ENCODE measurements at regions not wholly inside any gene's neighbourhood (a gene's known extent, or its start where the extent isn't known, plus 50 kb on each side); places are given as distances from the start of the nearest gene placed in this dataset.
"Not testable (repeated sequence)": the region's sequence is repeated elsewhere in the genome, so short reads cannot be mapped to it uniquely, and the experiment has no call there.

DNA sequence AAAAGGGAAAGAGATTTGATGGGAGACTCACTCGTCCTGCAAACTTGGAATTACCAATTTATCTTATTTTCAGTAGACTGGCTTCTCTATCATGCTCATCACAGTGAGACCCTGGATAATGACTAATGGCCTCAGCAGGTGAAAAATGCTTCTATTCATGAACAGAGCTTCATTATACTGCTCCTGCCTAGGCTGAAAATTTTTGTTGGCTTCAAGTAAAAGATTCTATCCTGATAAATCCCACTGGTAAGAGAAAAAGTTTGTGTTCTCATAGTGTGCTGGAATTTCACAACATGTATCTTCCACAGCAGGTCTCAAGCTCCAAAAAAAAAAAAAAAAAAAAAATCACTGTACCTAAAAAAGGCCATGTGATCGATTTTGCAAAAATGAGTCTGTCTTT lies 329.3 kb upstream of the FZD8 start:
- H3K9me3 ChIP-seq: no peaks in the 10 kb centered on the region
- H3K27me3 ChIP-seq (replicated peaks in 1 of 2; ENCODE audit: control insufficient read depth in 2 of 2, extremely low read depth in 1 of 2, insufficient read depth in 2 of 2, low read length in 1 of 2): no peaks in the 10 kb centered on the region
- H3K4me3 ChIP-seq (ENCODE audit: control insufficient read depth in 1 of 2, extremely low read depth in 1 of 2, low read length in 1 of 2): no peak overlapping the region
- DNase-seq: no peak
- H3K27me3 Mint-ChIP-seq: no peaks in the 10 kb centered on the region
- no peak overlapping the region for H3K27ac ChIP-seq (ENCODE audit: low read length)
- H3K4me1 Mint-ChIP-seq: no peaks in the 10 kb centered on the region
- ATAC-seq (replicated peaks in 1 of 4): no peak
- no peaks in the 10 kb centered on the region for H3K36me3 Mint-ChIP-seq
- no CpG with 5 or more reads among the region's 2 CpGs for WGBS (ENCODE audit: insufficient coverage)
- ChIA-PET CTCF (interaction anchor here in 1 of 2 donors (0.6 kb wide), 1 partner anchor 674 kb away, joined by 4 read pairs; no protein-coding TSS in a partner anchor), POLR2A (interaction anchor here in 1 of 2 donors (0.5 kb wide), 1 partner anchor 30 kb away, joined by 5 read pairs; no protein-coding TSS in a partner anchor)
- no peak overlapping the region for H3K4me3 Mint-ChIP-seq
- H3K4me1 ChIP-seq (ENCODE audit: control insufficient read depth in 1 of 2, extremely low read depth in 1 of 2, insufficient read depth in 2 of 2, low read length in 2 of 2): no peaks in the 10 kb centered on the region
- peaks cover 10 to 21% (median 20%) of the 10 kb centered on the region in 3 donors for H3K9me3 Mint-ChIP-seq
- no peak overlapping the region for H3K27ac Mint-ChIP-seq
- no peaks in the 10 kb centered on the region for H3K36me3 ChIP-seq (ENCODE audit: control insufficient read depth in 2 of 2, extremely low read depth in 1 of 2, insufficient read depth in 1 of 2, low read length in 1 of 2)

DNA sequence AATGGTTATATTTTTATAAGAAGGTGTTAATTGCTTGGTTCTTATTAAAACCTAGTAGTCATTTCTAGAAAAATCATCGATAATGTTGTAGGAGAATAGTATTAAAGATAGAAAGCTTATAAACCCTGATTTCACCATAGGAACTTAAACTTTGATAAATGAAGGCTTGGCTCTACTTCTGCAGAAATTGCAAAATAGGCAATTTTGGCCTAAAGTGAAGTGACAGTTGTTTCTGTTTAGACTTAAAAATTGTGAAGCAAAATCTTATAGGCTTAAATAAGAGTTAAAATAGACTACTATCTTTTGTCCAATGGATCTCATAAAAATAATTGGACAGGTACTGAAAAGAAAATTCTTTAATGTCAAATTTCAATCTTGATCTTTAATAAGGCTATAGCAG lies 321.6 kb upstream of the FZD8 start:
- H3K27ac ChIP-seq (ENCODE audit: low read length): no peak overlapping the region
- no peak overlapping the region for H3K4me3 Mint-ChIP-seq
- ChIA-PET POLR2A (no interaction called here), CTCF (no interaction called here)
- ATAC-seq (replicated peaks in 1 of 4) (no peak), DNase-seq (no peak)
- H3K4me1 Mint-ChIP-seq: no peaks in the 10 kb centered on the region
- WGBS (ENCODE audit: insufficient coverage): no CpG with 5 or more reads among the region's 1 CpG
- H3K36me3 Mint-ChIP-seq: no peaks in the 10 kb centered on the region
- no peaks in the 10 kb centered on the region for H3K4me1 ChIP-seq (ENCODE audit: control insufficient read depth in 1 of 2, extremely low read depth in 1 of 2, insufficient read depth in 2 of 2, low read length in 2 of 2)
- H3K9me3 Mint-ChIP-seq: peaks cover 7 to 23% (median 17%) of the 10 kb centered on the region in 3 donors
- H3K27me3 ChIP-seq (replicated peaks in 1 of 2; ENCODE audit: control insufficient read depth in 2 of 2, extremely low read depth in 1 of 2, insufficient read depth in 2 of 2, low read length in 1 of 2): no peaks in the 10 kb centered on the region
- H3K27me3 Mint-ChIP-seq: peaks cover 0 to 2% of the 10 kb centered on the region in 2 donors
- no peak overlapping the region for H3K4me3 ChIP-seq (ENCODE audit: control insufficient read depth in 1 of 2, extremely low read depth in 1 of 2, low read length in 1 of 2)
- no peak overlapping the region for H3K27ac Mint-ChIP-seq
- no peaks in the 10 kb centered on the region for H3K36me3 ChIP-seq (ENCODE audit: control insufficient read depth in 2 of 2, extremely low read depth in 1 of 2, insufficient read depth in 1 of 2, low read length in 1 of 2)
- H3K9me3 ChIP-seq: no peaks in the 10 kb centered on the region

- H3K4me3 Mint-ChIP-seq: no peak overlapping the region
Measured at GRCh38 chr10:35961501-35961900, 319.4 kb upstream of the FZD8 start.

DNA sequence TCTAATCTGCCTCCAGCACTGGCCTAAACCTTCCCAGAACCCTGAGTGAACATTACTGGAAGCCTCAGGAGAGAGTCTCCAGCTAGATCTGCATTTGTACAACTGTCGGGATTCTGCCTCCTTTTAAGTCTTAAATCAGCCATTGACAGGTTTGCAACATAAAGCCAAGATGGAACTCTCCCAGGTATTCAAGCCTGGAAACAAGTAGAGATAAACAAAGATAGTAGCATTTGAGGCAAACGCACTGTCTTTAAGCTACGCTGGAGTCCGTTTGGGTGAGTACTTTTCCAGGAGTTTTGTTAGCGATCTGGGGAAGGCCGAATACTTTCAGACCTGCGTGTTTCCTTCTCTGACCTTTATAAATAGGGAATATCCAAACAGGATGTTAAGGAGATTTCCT lies 317.2 kb upstream of the FZD8 start:
- H3K27ac ChIP-seq (ENCODE audit: low read length): no peak overlapping the region
- ATAC-seq (replicated peaks in 1 of 4) (no peak), DNase-seq (no peak)
- H3K36me3 ChIP-seq (ENCODE audit: control insufficient read depth in 2 of 2, extremely low read depth in 1 of 2, insufficient read depth in 1 of 2, low read length in 1 of 2): no peaks in the 10 kb centered on the region
- ChIA-PET CTCF (no interaction called here), POLR2A (no interaction called here)
- no peaks in the 10 kb centered on the region for H3K4me1 Mint-ChIP-seq
- no peak overlapping the region for H3K4me3 ChIP-seq (ENCODE audit: control insufficient read depth in 1 of 2, extremely low read depth in 1 of 2, low read length in 1 of 2)
- H3K27ac Mint-ChIP-seq: no peak overlapping the region
- no peak overlapping the region for H3K4me3 Mint-ChIP-seq
- H3K27me3 Mint-ChIP-seq: peaks cover 0 to 2% of the 10 kb centered on the region in 2 donors
- H3K4me1 ChIP-seq (ENCODE audit: control insufficient read depth in 1 of 2, extremely low read depth in 1 of 2, insufficient read depth in 2 of 2, low read length in 2 of 2): no peaks in the 10 kb centered on the region
- peaks cover 2 to 8% (median 4%) of the 10 kb centered on the region in 3 donors for H3K9me3 Mint-ChIP-seq
- no peaks in the 10 kb centered on the region for H3K9me3 ChIP-seq
- H3K27me3 ChIP-seq (replicated peaks in 1 of 2; ENCODE audit: control insufficient read depth in 2 of 2, extremely low read depth in 1 of 2, insufficient read depth in 2 of 2, low read length in 1 of 2): no peaks in the 10 kb centered on the region
- no peaks in the 10 kb centered on the region for H3K36me3 Mint-ChIP-seq
- 92% methylated on average over 4 of the region's 7 CpGs for WGBS (ENCODE audit: insufficient coverage)

More at GRCh38 chr10:35961501-35961900, 319.4 kb upstream of the FZD8 start:
- Mint-ChIP-seq H3K27ac (no peak overlapping the region), H3K4me1 (no peaks in the 10 kb centered on the region), H3K36me3 (no peaks in the 10 kb centered on the region), H3K9me3 (peaks cover 7 to 20% (median 13%) of the 10 kb centered on the region in 3 donors), H3K27me3 (peaks cover 0 to 2% of the 10 kb centered on the region in 2 donors)
- ChIA-PET POLR2A (no interaction called here), CTCF (no interaction called here)
- no peaks in the 10 kb centered on the region for H3K9me3 ChIP-seq
- DNase-seq: no peak
- no peaks in the 10 kb centered on the region for H3K27me3 ChIP-seq (replicated peaks in 1 of 2; ENCODE audit: control insufficient read depth in 2 of 2, extremely low read depth in 1 of 2, insufficient read depth in 2 of 2, low read length in 1 of 2)
- H3K4me3 ChIP-seq (ENCODE audit: control insufficient read depth in 1 of 2, extremely low read depth in 1 of 2, low read length in 1 of 2): no peak overlapping the region
- ATAC-seq (replicated peaks in 1 of 4): no peak
- no peaks in the 10 kb centered on the region for H3K36me3 ChIP-seq (ENCODE audit: control insufficient read depth in 2 of 2, extremely low read depth in 1 of 2, insufficient read depth in 1 of 2, low read length in 1 of 2)
- no peaks in the 10 kb centered on the region for H3K4me1 ChIP-seq (ENCODE audit: control insufficient read depth in 1 of 2, extremely low read depth in 1 of 2, insufficient read depth in 2 of 2, low read length in 2 of 2)
- H3K27ac ChIP-seq (ENCODE audit: low read length): no peak overlapping the region
- 79% methylated on average over 2 of the region's 3 CpGs for WGBS (ENCODE audit: insufficient coverage)

- H3K27me3 Mint-ChIP-seq; DNase-seq; H3K9me3 Mint-ChIP-seq; H3K27me3 ChIP-seq (replicated peaks in 1 of 2; ENCODE audit: control insufficient read depth in 2 of 2, extremely low read depth in 1 of 2, insufficient read depth in 2 of 2, low read length in 1 of 2); H3K36me3 ChIP-seq (ENCODE audit: control insufficient read depth in 2 of 2, extremely low read depth in 1 of 2, insufficient read depth in 1 of 2, low read length in 1 of 2); CTCF ChIA-PET; H3K27ac Mint-ChIP-seq; H3K36me3 Mint-ChIP-seq; H3K27ac ChIP-seq (ENCODE audit: low read length); H3K4me1 Mint-ChIP-seq; H3K4me1 ChIP-seq (ENCODE audit: control insufficient read depth in 1 of 2, extremely low read depth in 1 of 2, insufficient read depth in 2 of 2, low read length in 2 of 2); POLR2A ChIA-PET; H3K4me3 Mint-ChIP-seq; H3K4me3 ChIP-seq (ENCODE audit: control insufficient read depth in 1 of 2, extremely low read depth in 1 of 2, low read length in 1 of 2); H3K9me3 ChIP-seq; ATAC-seq (replicated peaks in 1 of 4): not testable (repeated sequence)
Measured at GRCh38 chr10:35958609-35959008, 316.5 kb upstream of the FZD8 start.

DNA sequence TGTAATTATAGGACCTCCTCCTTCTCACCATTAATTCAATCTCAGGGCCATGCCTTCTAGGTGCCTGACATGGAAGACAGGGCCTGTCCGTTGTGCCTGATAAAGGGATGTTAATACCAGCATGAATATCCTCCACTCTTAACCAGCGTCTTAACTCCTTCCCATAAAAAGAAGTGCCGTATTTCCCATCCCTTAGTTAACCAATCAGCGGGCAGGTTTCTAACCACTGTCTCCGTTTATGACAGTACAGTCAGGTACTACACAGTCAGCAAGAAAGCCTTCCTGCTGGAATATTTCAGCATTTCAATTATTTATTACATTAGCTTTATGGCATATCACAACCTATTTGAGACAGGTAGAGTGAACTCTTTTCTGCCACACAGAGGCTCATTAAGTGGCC lies 308.6 kb upstream of the FZD8 start:
- DNase-seq (no peak), ATAC-seq (replicated peaks in 1 of 4) (no peak)
- no peak overlapping the region for H3K4me3 Mint-ChIP-seq
- CTCF ChIA-PET: no interaction called here
- peaks cover 0 to 2% of the 10 kb centered on the region in 2 donors for H3K27me3 Mint-ChIP-seq
- Histone ChIP-seq H3K27ac (ENCODE audit: low read length) (no peak overlapping the region), H3K36me3 (ENCODE audit: control insufficient read depth in 2 of 2, extremely low read depth in 1 of 2, insufficient read depth in 1 of 2, low read length in 1 of 2) (no peaks in the 10 kb centered on the region), H3K4me1 (ENCODE audit: control insufficient read depth in 1 of 2, extremely low read depth in 1 of 2, insufficient read depth in 2 of 2, low read length in 2 of 2) (no peaks in the 10 kb centered on the region), H3K9me3 (no peaks in the 10 kb centered on the region), H3K4me3 (ENCODE audit: control insufficient read depth in 1 of 2, extremely low read depth in 1 of 2, low read length in 1 of 2) (no peak overlapping the region), H3K27me3 (replicated peaks in 1 of 2; ENCODE audit: control insufficient read depth in 2 of 2, extremely low read depth in 1 of 2, insufficient read depth in 2 of 2, low read length in 1 of 2) (no peaks in the 10 kb centered on the region)
- peaks cover 4 to 12% (median 8%) of the 10 kb centered on the region in 3 donors for H3K9me3 Mint-ChIP-seq
- POLR2A ChIA-PET: no interaction called here
- no peak overlapping the region for H3K27ac Mint-ChIP-seq
- 83% methylated on average over 4 of the region's 5 CpGs for WGBS (ENCODE audit: insufficient coverage)
- H3K4me1 Mint-ChIP-seq: no peaks in the 10 kb centered on the region
- H3K36me3 Mint-ChIP-seq: no peaks in the 10 kb centered on the region

- no peaks in the 10 kb centered on the region for H3K9me3 ChIP-seq
- ChIA-PET CTCF (no interaction called here), POLR2A (no interaction called here)
- Mint-ChIP-seq H3K4me1 (no peaks in the 10 kb centered on the region), H3K4me3 (no peak overlapping the region), H3K27me3 (peaks cover 0 to 2% of the 10 kb centered on the region in 2 donors), H3K36me3 (no peaks in the 10 kb centered on the region), H3K27ac (no peak overlapping the region), H3K9me3 (peaks cover 4 to 12% (median 8%) of the 10 kb centered on the region in 3 donors)
- H3K4me1 ChIP-seq (ENCODE audit: control insufficient read depth in 1 of 2, extremely low read depth in 1 of 2, insufficient read depth in 2 of 2, low read length in 2 of 2): no peaks in the 10 kb centered on the region
- no peak overlapping the region for H3K27ac ChIP-seq (ENCODE audit: low read length)
- ATAC-seq (replicated peaks in 1 of 4) (no peak), DNase-seq (no peak)
- H3K27me3 ChIP-seq (replicated peaks in 1 of 2; ENCODE audit: control insufficient read depth in 2 of 2, extremely low read depth in 1 of 2, insufficient read depth in 2 of 2, low read length in 1 of 2): no peaks in the 10 kb centered on the region
- no peaks in the 10 kb centered on the region for H3K36me3 ChIP-seq (ENCODE audit: control insufficient read depth in 2 of 2, extremely low read depth in 1 of 2, insufficient read depth in 1 of 2, low read length in 1 of 2)
- WGBS (ENCODE audit: insufficient coverage): 90% methylated on average over 5 of the region's 8 CpGs
- no peak overlapping the region for H3K4me3 ChIP-seq (ENCODE audit: control insufficient read depth in 1 of 2, extremely low read depth in 1 of 2, low read length in 1 of 2)
Measured at GRCh38 chr10:35950226-35950625, 308.1 kb upstream of the FZD8 start.
